ENCODE measurements at regions not wholly inside any gene's neighbourhood (a gene's known extent, or its start where the extent isn't known, plus 50 kb on each side); places are given as distances from the start of the nearest gene placed in this dataset.
"Not testable (repeated sequence)": the region's sequence is repeated elsewhere in the genome, so short reads cannot be mapped to it uniquely, and the experiment has no call there.

DNA sequence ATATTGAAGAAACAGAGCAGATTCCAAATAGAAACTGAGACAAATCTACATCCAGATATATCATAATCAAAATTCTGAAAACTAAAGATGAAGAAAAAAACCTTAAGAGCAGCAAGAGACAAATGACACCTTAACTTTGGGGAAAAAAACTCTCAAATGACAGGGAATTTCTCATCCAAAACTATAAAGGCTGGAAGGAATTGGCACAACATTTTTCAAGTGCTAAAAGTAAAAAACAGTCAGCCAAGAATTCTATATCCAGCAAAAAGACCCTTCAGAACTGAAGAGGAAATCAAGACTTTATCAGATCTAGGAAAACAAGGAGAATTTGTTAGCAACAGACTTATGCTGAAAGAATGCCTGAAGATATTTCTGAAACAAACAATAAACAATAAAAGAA is 90.3 kb upstream of the RASSF8 start:
- DNase-seq (ENCODE audit: low read depth in 2 of 2): no peak

DNA sequence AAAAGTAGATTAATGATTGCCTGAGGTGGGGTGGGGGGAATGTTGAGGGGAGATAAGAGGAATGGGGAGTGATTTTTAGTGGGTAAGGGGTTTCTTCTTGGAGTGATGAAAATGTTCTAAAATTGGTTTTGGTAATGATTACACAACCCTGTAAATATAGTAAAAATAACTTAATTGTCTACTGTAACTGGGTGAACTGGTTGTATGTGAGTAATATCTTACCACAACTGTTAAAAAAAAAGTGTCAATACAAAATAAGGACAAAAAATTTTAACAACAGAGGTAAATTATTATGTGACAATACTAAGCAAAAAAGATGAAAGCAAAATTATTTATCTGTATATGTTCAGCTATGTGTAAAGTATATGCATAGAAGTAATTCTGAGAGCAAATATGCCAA is 86.3 kb upstream of the RASSF8 start:
- DNase-seq (ENCODE audit: low read depth in 2 of 2): no peak

DNA sequence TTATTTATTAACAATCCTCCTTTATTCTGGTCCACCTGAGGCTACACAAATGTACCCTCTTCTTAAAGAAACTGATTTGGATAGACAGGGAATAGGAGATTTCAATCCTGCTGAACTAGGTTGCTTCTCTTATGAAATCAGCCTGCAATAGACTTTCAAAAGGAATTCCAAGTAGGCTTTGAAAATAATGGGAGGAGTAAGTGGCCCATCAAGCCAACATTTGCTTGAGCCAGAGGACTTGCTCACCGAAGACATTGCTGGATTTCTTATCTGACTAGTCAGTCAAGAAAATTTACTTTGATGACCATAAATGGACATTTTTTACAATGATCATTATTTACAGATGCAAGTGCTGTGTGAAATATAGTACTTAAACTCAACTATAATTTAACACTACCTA is 82.8 kb upstream of the RASSF8 start:
- no peak for DNase-seq (ENCODE audit: low read depth in 2 of 2)

DNA sequence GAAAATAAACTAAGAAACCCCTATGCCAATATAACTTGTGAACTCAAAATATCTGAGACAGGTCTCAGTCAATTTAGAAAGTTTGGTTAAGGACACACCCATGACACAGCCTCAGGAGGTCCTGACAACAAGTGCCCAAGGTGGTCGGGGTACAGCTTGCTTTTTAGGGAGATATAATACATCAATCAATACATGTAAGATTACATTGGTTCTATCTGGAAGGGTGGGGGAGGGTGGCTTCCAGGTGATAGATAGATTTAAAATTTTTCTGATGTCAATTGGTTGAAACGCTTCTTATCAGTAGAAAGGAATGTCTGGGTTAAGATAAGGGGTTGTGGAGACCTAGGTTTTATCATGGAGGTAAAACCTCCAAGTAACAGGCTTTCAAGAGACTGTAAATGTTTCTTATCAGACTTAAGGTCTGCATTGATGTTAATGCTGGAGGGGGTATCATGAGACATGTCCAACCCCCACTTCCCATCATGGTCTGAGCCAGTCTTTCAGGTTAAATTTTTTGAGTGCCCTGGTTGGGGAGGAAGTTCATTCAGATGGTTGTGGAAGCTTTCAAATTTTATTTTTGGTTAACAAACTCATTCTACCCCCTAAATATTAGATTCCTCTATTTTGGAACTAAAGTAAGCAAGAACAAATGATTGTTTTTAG is 82.0 kb upstream of the RASSF8 start:
- no peak for DNase-seq (ENCODE audit: low read depth in 2 of 2)

DNA sequence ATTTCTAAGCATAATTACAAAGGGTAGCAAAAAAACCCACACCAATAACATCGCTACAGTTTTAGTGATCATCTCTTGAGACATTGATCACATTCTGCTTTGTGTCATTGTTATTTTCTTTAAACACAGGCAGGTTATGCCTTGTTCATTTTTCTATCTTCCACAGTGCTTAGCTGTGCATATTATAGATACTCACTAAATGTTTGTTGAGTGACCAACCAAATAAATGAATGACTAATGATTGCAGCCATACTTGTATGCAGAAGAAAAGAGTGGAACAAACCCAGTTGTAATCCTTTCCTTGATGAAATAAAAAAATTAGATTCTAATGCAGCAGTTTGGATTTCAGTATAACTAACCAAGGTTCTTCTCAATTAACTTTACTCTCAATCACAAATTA is 81.0 kb upstream of the RASSF8 start:
- no peak for DNase-seq (ENCODE audit: low read depth in 2 of 2)

DNA sequence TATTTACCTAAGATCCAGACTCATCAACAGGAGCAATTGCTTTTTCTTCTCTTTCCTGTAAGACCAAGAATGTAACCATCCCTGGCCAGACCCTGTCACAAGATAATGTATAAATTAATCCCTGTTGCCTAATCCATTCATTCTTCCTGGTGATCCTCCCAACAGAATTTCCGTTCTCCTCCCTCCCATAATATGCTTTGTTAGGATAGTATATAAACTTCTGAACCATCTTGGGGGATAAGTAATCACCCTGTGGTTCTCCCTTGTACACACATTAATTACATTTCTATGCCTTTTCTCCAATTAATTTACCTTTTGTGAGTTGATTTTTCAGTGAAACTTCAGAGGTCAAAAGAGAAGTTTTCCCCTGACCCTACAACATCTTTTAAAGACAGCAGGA is 76.2 kb upstream of the RASSF8 start:
- DNase-seq (ENCODE audit: low read depth in 2 of 2): no peak

DNA sequence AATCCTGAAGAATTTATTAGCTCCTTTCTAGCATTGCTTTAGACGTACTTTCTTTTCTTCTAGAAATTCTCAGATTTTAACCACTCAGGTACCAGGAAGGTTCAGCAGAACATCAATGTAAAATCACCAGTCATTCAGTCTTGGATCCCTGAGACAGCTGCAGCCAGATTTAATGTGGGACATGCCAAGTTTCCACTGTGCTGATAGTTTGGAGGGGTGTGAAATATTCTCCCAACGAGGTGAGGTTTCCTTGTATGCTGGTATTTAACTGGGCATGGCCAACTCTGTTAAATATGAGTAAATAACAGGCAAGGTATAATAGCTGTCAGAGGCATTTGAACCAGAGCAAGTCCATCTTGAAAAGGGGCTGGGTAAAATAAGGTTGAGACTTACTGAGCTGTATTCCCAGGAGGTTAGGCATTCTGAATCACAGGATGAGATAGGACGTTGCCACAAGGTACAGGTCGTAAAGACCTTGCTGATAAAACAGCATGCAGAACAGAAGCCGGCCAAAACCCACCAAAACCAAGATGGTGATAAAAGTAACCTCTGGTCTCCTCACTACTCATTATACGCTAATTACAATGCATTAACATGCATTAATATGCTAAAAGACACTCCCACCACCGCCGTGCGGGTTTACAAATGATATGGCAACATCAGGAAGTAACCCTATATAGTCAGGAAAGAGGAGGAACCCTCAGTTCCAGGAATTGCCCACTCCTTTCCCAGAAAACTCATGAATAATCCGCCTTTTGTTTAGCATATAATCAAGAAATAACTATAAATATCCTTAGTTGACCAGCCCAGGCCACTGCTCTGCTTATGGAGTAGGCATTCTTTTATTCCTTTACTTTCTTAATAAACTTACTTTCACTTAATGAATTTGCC is 75.2 kb upstream of the RASSF8 start:
- no peak for DNase-seq (ENCODE audit: low read depth in 2 of 2)

DNA sequence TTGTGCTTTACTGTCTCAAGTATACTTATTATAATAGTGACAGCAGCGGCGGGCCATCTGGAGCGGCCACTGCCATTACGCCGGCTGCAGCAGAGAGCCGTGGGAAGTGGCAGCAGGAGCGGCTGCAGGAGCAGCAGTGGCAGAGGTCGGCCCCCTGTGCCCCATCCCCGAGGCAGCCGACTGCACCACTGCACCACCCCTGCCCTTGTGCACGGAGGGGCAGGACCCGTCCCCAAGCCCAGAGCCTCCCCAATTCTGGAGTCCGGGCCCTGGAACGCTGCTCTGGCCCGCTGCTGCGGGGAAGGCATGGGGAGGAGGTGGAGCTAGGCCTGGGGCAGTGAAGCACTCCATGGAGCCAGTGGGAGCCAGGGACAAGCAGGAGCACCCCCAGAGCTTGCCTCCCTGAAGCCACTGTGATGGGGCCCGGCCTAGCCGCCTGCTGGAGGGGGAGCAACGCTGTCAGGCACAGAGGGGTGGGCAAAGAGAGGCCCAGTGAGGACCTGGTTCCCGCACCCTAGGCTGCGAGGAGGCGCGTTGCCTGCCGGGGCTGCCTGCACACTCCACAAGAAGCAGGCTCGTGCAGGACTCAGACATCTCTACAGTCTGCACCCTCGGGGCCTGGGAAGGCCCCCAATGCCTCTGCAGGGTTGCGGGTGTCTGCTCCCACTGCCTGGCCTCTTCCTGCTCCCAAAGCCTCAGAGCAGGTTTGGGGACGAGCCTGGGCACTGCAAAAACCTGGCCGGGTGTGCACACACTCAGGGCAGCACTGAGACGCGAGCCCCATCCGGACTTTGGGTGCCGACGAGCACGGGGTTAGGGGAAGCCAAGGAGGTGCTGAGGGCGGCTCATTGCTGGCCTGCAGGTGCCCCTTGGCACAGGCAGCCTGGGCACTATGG is 74.2 kb upstream of the RASSF8 start:
- no peak for DNase-seq (ENCODE audit: low read depth in 2 of 2)

DNA sequence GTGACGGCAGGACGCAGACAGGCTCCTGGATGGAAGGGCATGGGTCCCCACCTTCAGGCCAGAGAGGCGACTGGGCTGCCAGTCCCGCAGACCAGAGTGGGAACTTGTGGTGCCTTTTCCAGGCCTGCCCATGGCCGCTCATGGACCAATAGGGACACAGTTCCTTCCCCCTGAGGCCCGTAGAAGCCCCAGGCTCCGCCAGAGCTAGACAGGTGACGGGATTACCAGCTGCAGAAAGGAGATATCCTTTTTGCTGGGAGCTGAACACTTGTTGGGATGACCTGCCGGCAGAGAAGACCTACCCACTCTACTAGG is 73.6 kb upstream of the RASSF8 start:
- no peak for DNase-seq (ENCODE audit: low read depth in 2 of 2)

DNA sequence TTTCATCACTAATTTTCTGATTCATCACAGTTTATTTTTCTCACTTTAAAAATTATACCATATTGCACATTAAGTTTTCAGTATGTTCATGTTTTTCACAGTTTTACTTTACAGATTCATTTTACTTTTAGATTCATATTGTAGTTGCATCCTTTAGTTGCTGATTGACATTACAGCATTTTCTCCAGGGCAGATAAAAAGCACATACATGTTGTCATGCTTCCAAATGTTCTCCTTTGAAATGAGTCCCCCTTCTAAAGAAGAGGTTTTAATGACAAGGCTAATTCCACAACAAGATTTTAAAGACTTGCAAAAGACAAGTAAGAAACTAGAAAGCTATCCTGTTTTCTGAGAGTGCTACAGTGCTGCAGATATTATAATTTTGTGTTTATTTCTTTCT is 72.1 kb upstream of the RASSF8 start:
- DNase-seq (ENCODE audit: low read depth in 2 of 2): no peak

DNA sequence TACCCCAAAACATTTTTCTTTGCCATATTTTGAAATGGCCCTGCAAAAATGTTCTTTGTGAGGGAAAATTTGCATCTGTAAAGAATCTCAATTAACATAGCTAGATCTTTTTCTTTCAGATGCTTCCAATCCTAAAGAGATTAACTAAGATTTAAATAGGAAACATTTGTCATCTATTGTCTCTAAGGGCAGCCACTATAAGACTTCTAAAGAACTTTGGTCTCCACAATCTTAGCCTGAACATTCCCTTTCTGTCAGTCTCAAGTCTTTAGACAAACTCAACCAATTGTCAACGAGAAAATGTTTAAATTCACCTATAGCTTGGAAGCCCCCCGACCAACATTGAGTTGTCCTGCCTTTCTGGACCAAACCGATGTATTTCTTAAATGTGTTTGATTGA is 71.1 kb upstream of the RASSF8 start:
- no peak for DNase-seq (ENCODE audit: low read depth in 2 of 2)

DNA sequence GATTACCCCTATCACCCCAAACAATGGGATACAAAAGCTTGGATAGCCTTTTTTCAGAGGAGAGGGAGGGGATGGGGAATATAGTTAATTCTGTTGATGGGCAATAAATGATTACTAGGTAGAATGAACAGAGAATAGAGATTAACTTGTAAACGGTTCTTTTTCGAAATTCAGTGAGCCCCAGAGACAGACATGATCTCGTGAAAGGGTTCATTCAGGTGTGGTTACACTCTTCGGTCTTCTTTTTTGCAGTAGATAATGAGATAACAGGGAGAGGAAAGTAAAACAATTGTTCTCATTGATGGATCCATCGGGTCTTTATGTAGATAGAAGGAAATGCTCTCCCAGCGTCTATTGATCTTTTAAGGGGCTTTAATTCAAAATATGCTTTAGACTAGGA is 69.3 kb upstream of the RASSF8 start:
- no peak for DNase-seq (ENCODE audit: low read depth in 2 of 2)

DNA sequence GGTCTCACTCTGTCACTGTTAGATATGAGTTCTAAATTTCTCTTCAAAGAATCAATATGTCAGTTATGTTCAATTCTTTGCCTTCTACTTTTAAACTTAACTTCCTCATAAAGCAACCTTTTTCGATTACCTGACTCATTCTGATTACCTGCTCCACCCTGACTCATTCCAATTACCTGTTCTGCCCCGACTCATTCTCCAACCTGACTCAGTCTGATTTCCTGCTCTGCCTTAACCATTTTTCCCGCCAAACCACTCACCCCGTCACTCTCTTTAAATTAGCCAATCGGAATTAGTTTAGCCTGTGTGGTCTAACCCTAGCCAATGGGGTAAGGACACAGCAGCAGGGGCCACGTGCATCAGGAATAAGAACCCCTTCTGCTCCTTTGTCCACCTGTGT is 67.4 kb upstream of the RASSF8 start:
- DNase-seq (ENCODE audit: low read depth in 2 of 2): not testable (repeated sequence)

DNA sequence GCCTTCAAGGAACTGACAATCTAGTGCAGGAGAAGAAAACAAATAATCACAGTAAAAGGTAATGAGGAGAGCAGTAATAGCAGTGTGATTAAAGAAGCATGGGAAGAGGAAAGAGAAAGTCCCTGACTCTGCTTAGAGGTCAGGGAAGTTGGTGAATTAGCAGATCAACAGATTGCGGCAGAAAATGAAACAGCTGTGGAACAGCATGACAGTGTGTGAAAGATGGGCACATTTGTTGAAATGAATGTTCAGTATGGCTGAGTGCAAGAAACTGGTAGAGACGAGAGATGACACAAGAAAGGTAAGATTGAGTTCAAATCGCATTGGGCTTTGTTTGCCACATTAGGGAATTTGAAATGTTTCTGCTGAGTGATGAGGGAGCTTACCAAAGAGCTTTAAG is 63.7 kb upstream of the RASSF8 start:
- DNase-seq (ENCODE audit: low read depth in 2 of 2): no peak

DNA sequence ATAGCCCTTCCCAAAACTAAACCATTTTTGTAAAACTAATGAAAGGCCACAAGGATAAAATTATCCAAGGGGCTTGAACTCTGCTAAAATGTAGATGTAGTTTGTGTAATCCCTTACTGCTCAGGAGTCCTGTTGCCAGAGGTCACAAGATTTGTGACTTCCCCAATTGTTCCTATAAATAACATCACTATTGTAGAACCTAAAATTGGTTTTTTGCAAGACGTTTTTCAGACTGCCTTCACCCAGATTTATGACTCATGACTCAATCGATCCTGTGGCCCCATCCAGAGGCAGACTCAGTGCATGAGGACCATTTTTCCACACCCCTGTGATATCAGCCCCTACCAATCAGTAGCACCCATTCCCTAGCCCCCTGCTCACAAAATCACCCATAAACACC is 61.5 kb upstream of the RASSF8 start:
- no peak for DNase-seq (ENCODE audit: low read depth in 2 of 2)

DNA sequence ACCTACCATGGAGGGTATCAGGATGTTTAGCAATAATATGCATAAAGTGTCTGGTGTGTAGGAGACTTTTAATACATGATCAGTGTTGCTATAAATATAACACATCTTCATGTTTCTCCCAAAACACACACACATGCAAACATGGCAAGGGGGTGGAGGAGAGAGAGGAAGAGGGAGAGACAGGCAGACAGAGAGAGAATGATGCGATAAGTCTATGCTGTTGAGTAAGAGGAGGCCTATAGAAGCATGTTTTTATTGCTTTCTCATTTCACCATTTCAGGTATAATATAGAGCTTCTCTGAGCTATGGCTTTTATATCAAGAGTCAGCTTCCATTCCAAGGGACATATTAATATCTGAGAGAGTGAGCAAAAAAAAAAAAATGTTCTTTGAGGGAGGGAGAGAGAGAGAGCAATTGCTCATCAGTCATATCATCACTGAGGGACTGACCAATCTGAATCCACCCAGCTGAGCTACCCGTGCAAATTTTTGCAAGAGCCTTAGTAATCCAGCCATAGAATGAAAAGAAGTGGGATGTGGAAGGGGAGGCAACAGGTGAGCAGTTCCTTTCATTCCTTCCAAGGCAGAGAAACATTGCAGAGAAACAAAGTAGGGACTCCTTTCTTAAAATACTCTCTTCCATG is 54.8 kb upstream of the RASSF8 start:
- no peak for DNase-seq (ENCODE audit: low read depth in 2 of 2)

DNA sequence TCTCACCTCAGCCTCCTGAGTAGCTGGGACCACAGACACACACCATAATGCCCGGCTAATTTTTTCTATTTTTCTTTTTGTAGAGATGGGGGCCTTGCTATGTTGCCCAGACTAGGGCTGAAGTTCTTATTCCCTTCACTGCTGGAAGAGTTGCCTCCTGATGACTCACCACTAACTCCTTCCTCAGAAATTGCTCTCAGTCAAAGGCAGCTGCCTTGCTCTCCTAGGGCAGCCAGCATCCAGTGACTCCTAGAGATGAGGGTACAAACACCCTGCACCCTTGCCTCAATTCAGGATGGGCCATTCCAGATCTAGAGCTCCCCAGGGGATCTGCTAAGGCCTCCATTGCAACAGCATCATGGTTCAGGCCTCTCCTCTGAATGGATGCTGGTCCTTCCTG is 54.0 kb upstream of the RASSF8 start:
- DNase-seq (ENCODE audit: low read depth in 2 of 2): no peak

DNA sequence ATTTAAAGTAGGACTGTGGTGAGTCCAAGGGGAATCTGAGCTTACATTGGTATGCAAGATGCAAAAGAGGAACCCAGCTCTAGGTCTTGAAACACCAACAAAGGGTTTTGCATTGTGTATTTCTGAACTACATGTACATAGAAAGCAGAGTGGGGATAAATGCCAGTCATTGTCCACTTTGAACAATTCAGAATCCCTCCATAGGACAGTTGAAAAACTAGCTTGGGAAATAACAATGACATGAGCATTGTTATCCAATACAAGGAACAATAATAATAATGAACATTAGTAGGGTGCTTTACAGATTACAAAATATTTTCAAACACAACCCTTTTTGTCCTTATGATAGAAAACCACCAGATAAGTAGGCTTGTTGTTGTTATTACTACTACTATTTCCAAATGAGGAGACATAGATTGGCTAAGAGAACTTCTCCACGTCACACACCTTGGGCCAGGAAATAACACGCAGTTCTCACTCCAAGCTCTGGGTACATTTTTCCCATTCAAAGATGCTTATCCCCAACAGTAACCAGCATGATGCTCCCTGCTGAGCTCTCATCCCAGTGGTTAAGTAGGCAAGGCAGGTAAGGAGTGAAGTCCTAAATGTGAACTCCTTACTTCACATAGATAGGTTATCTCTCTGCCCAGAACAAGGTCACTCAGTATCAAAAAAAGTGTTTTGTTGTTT is 51.7 kb upstream of the RASSF8 start:
- no peak for DNase-seq (ENCODE audit: low read depth in 2 of 2)
